ENCODE measurements at regions not wholly inside any gene's neighbourhood (a gene's known extent, or its start where the extent isn't known, plus 50 kb on each side); places are given as distances from the start of the nearest gene placed in this dataset.
"Not testable (repeated sequence)": the region's sequence is repeated elsewhere in the genome, so short reads cannot be mapped to it uniquely, and the experiment has no call there.

DNA sequence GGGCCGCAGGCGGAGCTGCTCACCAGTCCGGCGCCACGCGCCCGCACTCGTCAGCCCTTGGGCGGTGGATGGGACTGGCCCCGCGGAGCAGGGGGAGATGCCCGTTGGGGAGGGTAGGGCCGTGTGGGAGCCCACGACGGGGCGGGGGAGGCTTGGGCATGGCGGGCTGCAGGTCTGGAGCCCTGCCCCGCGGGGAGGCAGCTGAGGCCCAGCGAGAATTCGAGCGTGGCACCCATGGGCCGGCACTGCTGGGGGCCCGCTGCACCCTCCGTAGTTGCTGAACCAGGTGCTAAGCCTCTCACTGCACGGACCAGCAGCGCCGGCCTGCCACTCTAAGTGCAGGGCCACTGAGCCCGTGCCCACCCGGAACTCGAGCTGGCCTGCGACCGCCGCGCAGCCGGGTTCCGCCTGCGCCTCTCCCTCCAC is 182.4 kb upstream of the ERBB4 start:
- peaks cover 1% of the 10 kb centered on the region for H3K36me3 Mint-ChIP-seq (ENCODE audit: insufficient read depth)
- peaks cover 12% of the 10 kb centered on the region for H3K9me3 Mint-ChIP-seq (ENCODE audit: low read depth)
- DNase-seq (ENCODE audit: low spot score, unreplicated experiment): no peak
- no peak overlapping the region for H3K27ac Mint-ChIP-seq
- H3K4me3 Mint-ChIP-seq (ENCODE audit: low read depth): no peak overlapping the region
- H3K4me1 Mint-ChIP-seq (ENCODE audit: low read depth): no peaks in the 10 kb centered on the region
- H3K27me3 Mint-ChIP-seq: no peaks in the 10 kb centered on the region
- TF ChIP-seq, protein P1, sequence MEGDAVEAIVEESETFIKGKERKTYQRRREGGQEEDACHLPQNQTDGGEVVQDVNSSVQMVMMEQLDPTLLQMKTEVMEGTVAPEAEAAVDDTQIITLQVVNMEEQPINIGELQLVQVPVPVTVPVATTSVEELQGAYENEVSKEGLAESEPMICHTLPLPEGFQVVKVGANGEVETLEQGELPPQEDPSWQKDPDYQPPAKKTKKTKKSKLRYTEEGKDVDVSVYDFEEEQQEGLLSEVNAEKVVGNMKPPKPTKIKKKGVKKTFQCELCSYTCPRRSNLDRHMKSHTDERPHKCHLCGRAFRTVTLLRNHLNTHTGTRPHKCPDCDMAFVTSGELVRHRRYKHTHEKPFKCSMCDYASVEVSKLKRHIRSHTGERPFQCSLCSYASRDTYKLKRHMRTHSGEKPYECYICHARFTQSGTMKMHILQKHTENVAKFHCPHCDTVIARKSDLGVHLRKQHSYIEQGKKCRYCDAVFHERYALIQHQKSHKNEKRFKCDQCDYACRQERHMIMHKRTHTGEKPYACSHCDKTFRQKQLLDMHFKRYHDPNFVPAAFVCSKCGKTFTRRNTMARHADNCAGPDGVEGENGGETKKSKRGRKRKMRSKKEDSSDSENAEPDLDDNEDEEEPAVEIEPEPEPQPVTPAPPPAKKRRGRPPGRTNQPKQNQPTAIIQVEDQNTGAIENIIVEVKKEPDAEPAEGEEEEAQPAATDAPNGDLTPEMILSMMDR (IDR thresholded peaks at IDR 0.05; ENCODE audit: unreplicated experiment): no peak

DNA sequence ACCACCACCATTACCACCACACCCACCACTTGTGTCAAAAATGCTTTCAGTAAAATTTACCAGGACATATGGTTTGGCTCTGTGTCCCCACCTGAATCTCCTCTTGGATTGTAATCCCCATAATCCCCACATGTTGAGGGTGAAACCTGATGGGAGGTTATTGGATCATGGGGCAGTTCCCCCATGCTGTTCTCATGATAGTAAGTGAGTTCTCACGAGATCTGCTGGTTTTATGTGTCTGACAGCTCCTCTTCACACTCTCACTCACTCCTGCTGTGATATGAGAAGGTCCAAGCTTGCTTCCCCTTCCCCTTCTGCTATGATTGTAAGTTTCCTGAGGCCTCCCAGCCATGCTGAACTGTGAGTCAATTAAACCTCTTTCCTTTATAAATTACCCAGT is 176.8 kb upstream of the ERBB4 start:
- not testable (repeated sequence) for H3K36me3 Mint-ChIP-seq (ENCODE audit: insufficient read depth); H3K27me3 Mint-ChIP-seq; H3K4me3 Mint-ChIP-seq (ENCODE audit: low read depth); H3K4me1 Mint-ChIP-seq (ENCODE audit: low read depth); H3K9me3 Mint-ChIP-seq (ENCODE audit: low read depth); DNase-seq (ENCODE audit: low spot score, unreplicated experiment)
- H3K27ac Mint-ChIP-seq: peak overlapping the region; percentile 21

DNA sequence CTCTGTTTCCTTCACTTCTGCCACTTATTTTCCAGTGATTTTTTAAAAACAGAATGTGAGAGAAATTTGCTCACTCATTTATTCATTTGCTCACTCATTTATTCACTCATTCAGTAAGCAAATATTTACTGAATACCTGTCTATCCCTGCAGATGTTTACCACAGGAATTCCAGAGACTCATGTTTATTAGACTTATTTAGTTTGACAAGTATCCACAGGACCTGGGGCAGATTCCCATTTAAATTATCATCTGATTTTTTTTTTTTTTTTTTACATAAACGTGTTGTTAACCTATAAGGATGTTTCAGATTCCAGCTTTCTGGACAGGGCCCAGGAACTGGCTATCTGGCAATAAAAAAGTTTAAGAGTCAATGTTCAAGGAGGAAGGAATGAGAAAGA is 175.1 kb upstream of the ERBB4 start:
- Mint-ChIP-seq H3K4me3 (ENCODE audit: low read depth) (no peak overlapping the region), H3K4me1 (ENCODE audit: low read depth) (peaks cover 1% of the 10 kb centered on the region), H3K36me3 (ENCODE audit: insufficient read depth) (no peaks in the 10 kb centered on the region), H3K27me3 (no peaks in the 10 kb centered on the region), H3K27ac (no peak overlapping the region), H3K9me3 (ENCODE audit: low read depth) (no peaks in the 10 kb centered on the region)
- TF ChIP-seq, protein P1 (IDR thresholded peaks at IDR 0.05; ENCODE audit: unreplicated experiment): no peak
- no peak for DNase-seq (ENCODE audit: low spot score, unreplicated experiment)

DNA sequence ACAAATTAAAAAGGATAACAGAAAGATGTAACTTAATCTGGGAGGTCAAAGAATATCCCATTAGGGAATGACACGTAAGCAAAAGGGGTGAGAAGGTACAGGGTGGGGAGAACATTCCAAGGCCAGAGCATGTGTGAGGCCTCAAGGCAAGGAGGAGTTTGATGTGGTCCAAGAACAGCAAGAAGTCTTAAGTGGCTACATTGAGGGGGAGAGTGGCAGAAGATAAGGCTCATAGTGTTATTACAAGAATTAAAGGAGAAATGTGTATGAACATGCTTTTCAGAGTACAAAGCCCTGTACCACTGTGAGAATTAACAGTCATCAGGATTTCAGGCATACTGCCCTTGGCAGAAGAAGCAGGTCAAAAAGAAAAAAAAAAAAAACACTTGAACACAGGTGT is 174.4 kb upstream of the ERBB4 start:
- Mint-ChIP-seq H3K4me3 (ENCODE audit: low read depth) (no peak overlapping the region), H3K27ac (no peak overlapping the region), H3K36me3 (ENCODE audit: insufficient read depth) (no peaks in the 10 kb centered on the region), H3K4me1 (ENCODE audit: low read depth) (peaks cover 1% of the 10 kb centered on the region), H3K27me3 (no peaks in the 10 kb centered on the region), H3K9me3 (ENCODE audit: low read depth) (no peaks in the 10 kb centered on the region)
- TF ChIP-seq, protein P1 (IDR thresholded peaks at IDR 0.05; ENCODE audit: unreplicated experiment): no peak
- DNase-seq (ENCODE audit: low spot score, unreplicated experiment): no peak

DNA sequence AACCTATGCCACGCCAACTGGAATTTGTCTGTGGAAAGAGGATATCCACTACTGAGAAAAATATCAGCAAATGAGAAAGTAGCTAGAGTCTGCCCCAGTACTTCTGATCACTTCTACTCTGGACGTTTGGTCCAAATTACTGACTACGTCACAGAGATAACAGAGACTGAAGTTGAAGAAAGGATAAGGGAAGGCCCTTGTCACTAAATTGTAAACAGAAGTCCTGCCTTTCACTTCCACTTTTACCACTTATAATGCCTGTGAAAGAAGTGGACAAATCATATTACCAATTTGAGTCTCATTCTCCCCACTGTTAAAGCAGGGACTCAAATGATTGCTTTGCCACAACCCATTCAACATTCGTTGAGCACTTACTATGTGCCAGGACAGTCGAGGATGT is 173.9 kb upstream of the ERBB4 start:
- no peaks in the 10 kb centered on the region for H3K36me3 Mint-ChIP-seq (ENCODE audit: insufficient read depth)
- TF ChIP-seq, protein P1 (IDR thresholded peaks at IDR 0.05; ENCODE audit: unreplicated experiment): no peak
- H3K4me3 Mint-ChIP-seq (ENCODE audit: low read depth): no peak overlapping the region
- H3K9me3 Mint-ChIP-seq (ENCODE audit: low read depth): no peaks in the 10 kb centered on the region
- no peak for DNase-seq (ENCODE audit: low spot score, unreplicated experiment)
- H3K4me1 Mint-ChIP-seq (ENCODE audit: low read depth): peaks cover 1% of the 10 kb centered on the region
- H3K27ac Mint-ChIP-seq: no peak overlapping the region
- no peaks in the 10 kb centered on the region for H3K27me3 Mint-ChIP-seq

DNA sequence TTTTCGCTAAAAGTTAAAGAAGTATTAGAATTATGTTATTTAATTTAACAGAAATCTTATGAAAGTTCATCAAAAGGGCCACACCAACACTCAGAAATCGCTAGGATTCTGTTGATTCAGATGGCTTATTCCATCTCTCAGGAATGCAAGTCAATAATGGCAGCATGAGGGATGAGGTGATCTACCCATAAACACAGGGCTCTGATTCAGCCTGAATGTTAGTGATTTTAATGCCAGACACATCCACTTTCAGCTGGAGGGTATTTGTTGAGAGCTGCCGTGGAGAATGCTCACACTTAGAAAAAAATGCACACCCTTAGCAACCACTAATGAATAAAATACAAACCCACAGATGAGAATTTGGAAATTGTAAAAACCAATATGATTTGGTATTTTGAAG is 173.3 kb upstream of the ERBB4 start:
- TF ChIP-seq, protein P1 (IDR thresholded peaks at IDR 0.05; ENCODE audit: unreplicated experiment): no peak

More for the DNA sequence above, 173.3 kb upstream of the ERBB4 start:
- Mint-ChIP-seq H3K4me1 (ENCODE audit: low read depth) (peaks cover 1% of the 10 kb centered on the region), H3K36me3 (ENCODE audit: insufficient read depth) (no peaks in the 10 kb centered on the region), H3K27ac (no peak overlapping the region), H3K4me3 (ENCODE audit: low read depth) (no peak overlapping the region), H3K9me3 (ENCODE audit: low read depth) (no peaks in the 10 kb centered on the region), H3K27me3 (no peaks in the 10 kb centered on the region)
- DNase-seq (ENCODE audit: low spot score, unreplicated experiment): no peak

All from progenitor cell of endocrine pancreas (in vitro differentiated cells).